Amniotic stem cell (primary cell): ENCODE measurements at regions not wholly inside any gene's neighbourhood (a gene's known extent, or its start where the extent isn't known, plus 50 kb on each side); places are given as distances from the start of the nearest gene placed in this dataset.

Experiments used
- DNase-seq: peaks from one replicate; lab custom pipeline; 2025; lab: John Stamatoyannopoulos, UW

DNA sequence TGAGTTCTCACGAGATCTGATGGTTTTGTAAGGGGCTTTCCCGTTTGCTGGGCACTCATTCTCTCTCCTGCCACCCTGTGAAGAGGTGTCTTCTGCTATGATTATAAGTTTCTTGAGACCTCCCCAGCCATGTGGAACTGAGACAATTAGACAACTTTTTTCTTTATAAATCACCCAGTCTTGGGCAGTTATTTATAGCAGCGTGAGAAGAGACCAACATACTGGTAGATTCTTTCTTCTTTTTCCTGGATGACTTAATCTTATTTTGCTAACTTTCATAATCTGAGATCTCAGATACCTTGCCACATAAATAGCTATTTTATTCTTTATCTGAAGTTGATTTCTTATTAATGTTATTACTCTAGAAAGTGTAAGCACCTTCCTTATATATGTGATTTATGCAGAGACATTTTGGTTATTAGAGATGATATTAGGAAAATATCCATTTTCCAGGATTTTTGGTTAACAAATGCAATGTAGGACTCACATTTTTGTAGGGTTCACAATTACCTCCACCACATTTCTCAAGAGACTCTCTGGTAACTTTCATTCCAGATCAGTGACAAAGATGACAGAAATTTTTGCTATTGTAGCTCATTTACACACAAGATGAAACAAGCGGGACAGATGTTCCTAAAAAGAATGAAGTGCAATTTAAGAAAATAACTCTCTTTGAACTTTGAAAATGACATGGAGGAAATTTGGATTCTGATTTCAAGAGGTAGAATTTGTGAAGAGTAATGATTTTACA lies 97.9 kb upstream of the RND3 start:
- DNase-seq = no peak

GRCh38 chr2:150584081-150584480 lies 96.6 kb upstream of the RND3 start:
- DNase-seq = no peak

DNA sequence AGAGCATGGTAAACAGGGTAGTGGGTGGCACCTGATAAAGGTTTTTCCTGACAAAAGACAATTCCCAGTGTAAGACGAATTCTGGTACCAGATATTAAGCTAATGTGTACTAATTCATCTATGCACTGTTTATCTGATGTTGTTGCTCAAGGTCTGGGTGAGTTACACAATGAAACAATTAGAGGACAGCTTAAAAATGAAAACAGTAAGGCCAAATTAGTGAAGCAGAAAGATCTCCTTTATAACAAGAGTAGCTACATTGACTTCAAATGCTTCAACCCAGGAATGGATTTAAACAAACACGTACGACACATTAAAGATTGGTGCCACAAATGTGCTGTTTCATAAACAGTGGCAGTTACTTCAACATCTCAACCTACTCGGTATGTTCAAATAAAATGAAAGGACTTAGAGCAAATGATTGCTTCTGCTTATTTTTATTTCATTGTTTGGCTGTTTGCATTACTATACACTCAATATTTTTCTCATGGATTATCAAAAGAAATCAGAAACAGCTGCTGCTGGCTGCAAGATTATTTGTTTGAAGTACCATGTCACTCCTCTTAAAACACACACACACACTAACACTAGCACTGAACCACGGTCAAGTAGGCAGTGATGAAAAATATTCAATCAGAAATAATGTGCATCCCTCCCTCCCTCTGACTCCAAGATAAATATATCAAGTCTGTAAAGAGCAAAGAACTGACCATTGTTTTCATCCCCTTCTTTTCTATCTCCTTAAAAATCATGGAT lies 94.4 kb upstream of the RND3 start:
- no peak for DNase-seq

GRCh38 chr2:150578481-150578880 lies 91.0 kb upstream of the RND3 start:
- DNase-seq = no peak

GRCh38 chr2:150575861-150576260 lies 88.4 kb upstream of the RND3 start:
- no peak for DNase-seq

- DNase-seq = no peak
Observed at GRCh38 chr2:150572961-150573395, 85.5 kb upstream of the RND3 start.

- no peak for DNase-seq
Observed at GRCh38 chr2:150572194-150572766, 84.8 kb upstream of the RND3 start.

DNA sequence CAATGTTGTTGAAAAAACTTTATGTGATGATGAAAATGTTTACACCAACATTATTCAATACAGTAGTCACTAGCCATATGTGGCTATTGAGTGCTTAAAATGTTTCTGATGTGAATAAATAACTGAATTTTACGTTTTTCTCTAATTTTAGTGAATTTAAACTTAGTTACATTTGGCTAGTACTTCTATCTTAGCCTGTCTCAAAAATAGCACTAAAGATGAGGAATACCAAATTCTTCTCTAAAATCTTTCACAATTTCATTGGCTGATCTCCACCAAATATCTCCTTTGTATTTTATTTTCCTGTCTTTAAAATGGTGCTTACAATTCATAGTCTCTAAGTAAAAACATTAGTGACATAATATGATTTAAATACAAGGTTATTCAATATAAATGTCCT lies 83.7 kb upstream of the RND3 start:
- no peak for DNase-seq

- DNase-seq = peak; percentile 72
Observed at GRCh38 chr2:150570712-150571111, 83.2 kb upstream of the RND3 start.

- no peak for DNase-seq
Observed at GRCh38 chr2:150569761-150570160, 82.3 kb upstream of the RND3 start.

DNA sequence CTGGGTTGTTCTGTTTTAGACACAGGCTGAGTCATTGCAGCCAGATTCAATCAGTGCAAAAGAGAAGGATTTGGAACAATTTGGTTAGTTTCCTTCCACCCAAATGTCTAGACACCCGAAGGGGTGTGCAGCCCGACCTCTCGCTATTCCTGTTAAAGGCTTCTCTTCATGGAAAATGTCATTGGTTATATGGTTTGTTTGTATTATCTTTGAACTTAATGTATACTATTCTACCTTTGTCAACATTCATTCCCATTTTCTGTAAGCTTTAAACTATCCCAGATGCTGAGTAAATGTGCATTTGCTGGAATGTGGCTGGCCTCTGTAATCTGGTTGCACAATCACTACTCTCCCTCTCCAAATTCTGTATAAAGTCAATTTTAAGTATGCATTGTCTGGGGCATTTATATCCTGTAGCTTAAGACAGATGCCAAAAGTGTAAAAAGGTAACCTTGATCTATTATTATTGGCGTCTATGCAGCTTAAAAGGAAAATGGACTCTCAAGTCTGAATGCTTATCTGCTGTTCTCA lies 80.4 kb upstream of the RND3 start:
- DNase-seq = no peak

DNA sequence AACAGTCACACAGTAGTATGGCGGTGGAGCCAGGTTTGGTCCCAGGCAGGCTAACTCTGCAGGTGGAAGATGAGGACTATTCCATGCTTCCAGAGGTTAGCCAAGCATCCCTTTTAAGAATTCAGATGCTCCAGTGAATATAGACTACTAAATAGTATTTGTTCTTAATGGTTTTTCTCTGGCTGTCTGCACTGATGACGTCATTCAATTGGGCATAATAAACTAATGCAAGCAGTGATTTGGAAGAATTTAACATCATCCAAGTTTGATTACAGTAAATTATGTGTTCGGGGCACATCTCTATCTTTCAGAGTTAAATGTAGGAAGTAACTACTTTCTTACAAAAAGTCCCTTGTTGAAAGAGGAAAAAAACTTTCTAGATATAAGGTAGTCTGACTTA lies 78.8 kb upstream of the RND3 start:
- no peak for DNase-seq

GRCh38 chr2:150561076-150561475 lies 73.6 kb upstream of the RND3 start:
- no peak for DNase-seq

DNA sequence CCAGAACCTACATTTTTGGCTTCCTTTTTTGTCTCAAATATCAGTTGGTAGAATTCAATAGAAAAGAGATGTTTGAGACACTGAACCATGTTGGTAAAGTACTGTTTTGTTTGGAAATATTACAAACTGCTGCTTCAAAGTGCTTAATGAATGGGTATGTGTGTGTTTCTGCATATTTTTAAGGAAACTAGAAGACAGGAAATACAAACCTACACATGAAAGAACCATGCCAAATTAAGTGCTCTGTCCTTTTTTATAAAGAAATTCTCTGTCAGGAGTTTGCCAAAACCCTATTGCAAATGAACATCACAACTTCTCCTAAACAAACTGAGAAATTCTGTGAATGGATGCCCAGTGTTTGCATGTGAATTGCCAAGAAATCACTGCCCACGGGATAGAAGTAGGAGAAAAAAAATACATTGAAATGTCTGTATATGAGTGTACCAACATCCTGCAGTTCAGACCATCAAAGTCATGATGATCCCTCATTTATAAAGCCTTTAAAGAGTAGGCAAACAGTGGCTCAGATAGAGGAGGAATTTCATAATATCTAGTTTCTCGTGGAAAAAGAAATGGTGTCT lies 69.6 kb upstream of the RND3 start:
- DNase-seq = no peak

GRCh38 chr2:150555611-150556356 lies 68.3 kb upstream of the RND3 start:
- DNase-seq = no peak

DNA sequence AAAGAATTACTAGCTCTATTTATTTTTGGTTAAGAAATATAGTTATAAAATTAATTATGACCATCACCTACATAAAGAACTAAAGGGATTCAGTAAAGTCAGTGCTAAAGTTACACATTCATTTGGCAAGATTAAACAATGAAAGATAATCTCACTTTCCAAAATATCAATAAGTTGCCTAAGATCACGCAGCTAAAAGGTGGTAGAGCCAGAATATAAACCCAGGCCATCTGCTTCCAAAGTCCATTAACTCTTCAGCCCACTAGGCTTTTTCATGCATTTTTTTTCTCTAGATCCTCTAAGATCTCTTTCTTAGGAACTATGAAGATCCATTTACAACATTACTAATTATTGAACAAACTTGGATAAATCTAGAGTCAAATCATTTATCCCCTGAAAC lies 66.6 kb upstream of the RND3 start:
- no peak for DNase-seq

DNA sequence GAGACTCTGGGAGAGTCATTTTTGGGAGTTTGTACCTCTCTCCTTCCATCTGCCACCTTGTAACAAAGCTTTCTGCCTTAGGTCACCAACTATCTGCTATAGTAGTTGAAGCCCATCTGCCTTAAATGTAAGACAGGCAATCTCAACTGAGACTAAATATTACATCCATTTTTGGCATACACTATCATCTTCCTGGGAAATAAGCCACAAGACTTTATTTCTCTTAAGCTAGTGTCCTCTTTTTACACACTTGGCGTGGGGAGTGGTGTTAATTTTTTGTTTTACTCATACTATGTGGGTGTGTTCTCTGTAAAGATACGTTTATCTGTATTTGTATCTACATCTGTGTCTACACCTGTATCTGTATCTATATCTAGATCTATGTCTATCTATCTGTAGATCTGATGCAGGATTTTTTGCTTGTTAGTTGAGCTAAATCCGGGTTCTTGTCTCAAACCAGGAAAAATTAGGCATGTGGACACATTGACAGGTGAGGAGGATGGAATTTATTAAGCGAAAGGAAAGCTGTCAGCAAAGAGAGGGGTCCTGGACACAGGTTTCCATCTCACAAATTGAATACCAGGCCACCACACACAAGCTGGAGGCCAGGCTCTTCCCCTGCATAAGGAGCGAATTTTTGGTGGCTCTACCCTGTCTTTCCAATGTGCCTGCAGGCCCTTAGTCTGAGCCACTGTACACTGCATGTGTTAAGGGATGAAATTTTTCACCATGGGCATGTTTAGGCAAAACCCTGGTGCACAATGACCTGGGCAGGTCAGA lies 64.8 kb upstream of the RND3 start:
- no peak for DNase-seq

DNA sequence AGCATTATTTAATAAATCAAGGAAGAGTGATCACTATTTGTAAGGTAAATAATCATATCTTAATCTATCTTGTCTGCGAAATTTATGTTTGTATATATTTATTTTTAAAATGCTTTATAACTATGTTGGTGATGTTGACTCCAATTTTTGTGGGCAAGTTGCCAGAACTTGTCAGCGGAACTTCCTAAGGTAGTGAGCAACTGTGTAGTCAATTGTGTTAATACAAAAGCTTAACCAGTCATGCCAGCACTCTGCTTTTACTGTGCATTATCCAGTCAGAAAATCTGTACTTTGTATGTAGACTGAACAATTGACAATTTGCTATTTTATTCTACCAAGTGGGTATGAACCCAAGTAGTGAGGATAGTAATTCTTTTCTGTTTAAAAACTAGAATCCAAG lies 61.9 kb upstream of the RND3 start:
- no peak for DNase-seq

- no peak for DNase-seq
Observed at GRCh38 chr2:150548527-150548926, 61.1 kb upstream of the RND3 start.

GRCh38 chr2:150545916-150546315 lies 58.4 kb upstream of the RND3 start:
- DNase-seq = no peak

DNA sequence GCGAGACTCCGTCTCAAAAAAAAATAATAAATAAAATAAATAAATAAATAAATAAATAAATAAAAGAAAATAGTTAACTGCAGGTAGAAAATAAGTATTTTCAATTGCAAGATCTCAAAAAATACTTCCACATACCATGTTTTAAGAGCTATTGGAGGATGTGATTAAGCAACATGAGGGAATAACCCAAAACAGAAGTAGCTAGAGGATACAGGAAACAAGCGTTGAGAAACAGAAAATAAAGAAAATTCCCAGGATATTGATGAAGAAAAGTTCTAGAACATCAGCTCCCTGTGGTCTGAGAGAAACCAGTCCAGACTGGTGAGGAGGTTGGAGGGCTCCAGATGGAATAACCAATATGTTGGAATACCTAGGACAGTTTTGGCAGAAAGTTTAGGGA lies 57.3 kb upstream of the RND3 start:
- DNase-seq = no peak
